Ovary (tissue), 3 donors: ENCODE measurements at regions not wholly inside any gene's neighbourhood (a gene's known extent, or its start where the extent isn't known, plus 50 kb on each side); places are given as distances from the start of the nearest gene placed in this dataset.

ENCODE experiments used
- EP300 ChIP-seq: sonication (generic); formaldehyde crosslinking; IDR thresholded peaks from one replicate; pipeline ENCODE4 v1.6.1; 2017; ENCODE audit warnings: antibody characterized with exemption
- POLR2A ChIP-seq: fragments of 450-650 bp; IDR thresholded peaks from one replicate; pipeline ENCODE4 v1.6.1; 2017; ENCODE audit warnings: antibody characterized with exemption, mild to moderate bottlenecking, moderate library complexity
- TF ChIP-seq, protein P1 (sequence below), 3 donors: fragments of 450-650 bp in 2 of 3; fragments of 200-600 bp in 1 of 3; IDR thresholded peaks; one replicate each; pipeline versions ENCODE4 v1.5.1 to v1.8.0; 2016 to 2022; ENCODE audit warnings: antibody characterized with exemption in 3 of 3, mild to moderate bottlenecking in 1 of 3
- donor health status: DM: no; HTN: no; CAD: no.

DNA sequence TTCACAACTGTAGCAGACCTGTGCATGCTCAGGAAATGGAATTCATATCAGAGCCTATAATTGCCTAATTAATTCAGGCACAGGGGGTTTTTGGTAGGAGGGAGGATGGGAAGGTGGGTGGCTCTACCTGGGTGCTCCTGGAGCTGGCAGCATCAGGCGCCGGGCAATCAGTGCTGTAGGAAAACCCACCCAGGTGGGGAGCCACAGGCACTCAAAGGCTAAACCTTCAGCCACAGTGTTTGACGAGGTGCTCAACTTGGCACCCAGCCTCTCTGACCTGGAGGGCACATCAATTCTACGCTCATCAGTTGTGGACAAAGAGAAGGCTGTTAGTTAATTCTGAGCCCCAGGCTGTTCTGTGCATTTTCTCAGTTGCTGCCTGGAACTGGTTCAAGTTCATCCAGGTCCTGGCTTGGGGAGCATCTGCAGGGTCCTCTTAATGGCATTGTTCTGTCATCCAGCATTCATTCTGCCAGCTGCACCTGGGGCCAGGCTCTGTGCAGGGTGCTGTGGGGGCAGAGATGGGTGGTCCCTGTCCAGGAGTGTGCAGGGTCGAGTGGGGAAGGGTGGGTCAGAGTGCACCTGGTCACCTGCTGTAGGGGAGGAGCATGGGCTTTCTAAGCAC, 54.1 kb upstream of the NPTX2 start:
- TF ChIP-seq, protein P1, sequence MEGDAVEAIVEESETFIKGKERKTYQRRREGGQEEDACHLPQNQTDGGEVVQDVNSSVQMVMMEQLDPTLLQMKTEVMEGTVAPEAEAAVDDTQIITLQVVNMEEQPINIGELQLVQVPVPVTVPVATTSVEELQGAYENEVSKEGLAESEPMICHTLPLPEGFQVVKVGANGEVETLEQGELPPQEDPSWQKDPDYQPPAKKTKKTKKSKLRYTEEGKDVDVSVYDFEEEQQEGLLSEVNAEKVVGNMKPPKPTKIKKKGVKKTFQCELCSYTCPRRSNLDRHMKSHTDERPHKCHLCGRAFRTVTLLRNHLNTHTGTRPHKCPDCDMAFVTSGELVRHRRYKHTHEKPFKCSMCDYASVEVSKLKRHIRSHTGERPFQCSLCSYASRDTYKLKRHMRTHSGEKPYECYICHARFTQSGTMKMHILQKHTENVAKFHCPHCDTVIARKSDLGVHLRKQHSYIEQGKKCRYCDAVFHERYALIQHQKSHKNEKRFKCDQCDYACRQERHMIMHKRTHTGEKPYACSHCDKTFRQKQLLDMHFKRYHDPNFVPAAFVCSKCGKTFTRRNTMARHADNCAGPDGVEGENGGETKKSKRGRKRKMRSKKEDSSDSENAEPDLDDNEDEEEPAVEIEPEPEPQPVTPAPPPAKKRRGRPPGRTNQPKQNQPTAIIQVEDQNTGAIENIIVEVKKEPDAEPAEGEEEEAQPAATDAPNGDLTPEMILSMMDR (IDR thresholded peaks at IDR 0.05) = no peak
- TF ChIP-seq POLR2A (no peak), EP300 (no peak)
